Kasumi-1 (cell line): ENCODE measurements at regions not wholly inside any gene's neighbourhood (a gene's known extent, or its start where the extent isn't known, plus 50 kb on each side); places are given as distances from the start of the nearest gene placed in this dataset.

Experiments
- DNase-seq, 2 experiments: peaks; one replicate each; lab custom pipeline; 2025; lab: John Stamatoyannopoulos, UW

DNA sequence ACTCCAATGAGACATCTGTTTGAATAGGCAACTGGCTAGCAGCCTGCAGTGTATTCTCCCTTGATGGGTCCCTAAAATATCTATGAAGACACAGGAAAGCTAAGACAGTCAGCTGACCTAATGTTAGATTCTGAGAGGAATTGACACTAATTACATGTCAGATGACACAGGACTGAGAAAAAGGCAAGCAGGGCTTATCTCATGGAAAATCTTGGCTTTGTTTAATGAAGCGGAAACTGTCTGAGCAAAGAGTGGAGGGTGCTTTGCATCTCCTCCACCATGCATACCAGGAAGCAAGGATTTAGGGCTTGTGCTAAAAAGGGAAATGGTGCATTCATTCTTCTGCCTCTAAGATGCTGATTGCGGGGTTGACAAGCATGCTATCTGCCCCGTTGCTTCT is 135.5 kb upstream of the GLI3 start:
- DNase-seq: no peak

DNA sequence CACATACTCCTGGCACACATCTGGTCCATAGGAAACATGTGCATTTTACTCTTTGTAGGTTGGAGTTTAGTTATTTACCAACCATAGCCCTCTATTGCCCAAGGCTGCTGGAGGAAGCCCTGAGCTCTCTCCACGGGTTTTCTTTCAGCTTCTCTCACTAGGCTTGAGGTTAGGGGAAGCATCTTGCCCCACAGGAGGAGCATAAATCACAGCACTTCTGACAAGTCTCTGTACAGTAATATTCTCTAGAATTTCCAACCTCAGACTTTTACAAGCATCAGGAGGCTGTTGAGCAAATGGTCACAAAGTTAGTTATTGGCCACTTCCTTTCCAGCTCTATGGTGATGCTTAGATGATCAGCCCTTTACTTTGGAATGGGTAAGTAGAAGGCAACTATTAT is 122.9 kb upstream of the GLI3 start:
- DNase-seq: no peak

DNA sequence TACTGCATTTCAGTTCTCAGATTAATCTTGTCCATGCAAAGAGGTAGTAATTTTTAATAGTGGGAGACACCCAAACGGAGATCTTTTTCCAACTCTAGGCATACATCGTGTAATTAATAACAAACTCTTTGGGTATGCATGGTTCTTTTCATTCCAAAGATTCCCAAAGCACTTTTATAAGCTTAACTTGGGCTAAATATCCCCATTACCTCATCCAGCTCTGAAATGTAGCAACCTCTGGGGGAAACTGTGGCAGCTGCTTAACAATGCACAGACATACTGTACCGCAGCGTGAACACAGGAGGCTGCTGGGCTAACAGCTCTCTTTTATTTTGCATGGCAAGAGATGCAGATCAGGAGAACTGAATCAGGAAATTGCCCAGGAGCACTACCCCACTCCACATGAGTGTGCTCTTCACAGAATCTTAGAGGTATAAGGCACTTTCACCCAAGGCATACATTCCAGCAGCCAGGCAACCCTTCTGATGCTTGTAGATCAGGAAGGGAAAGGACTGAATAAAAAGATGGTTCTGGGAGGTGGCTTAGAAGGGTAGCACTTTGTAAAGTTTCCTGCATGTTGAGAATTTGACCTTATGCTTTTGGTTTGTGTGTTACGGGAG is 114.4 kb upstream of the GLI3 start:
- DNase-seq: no peak

DNA sequence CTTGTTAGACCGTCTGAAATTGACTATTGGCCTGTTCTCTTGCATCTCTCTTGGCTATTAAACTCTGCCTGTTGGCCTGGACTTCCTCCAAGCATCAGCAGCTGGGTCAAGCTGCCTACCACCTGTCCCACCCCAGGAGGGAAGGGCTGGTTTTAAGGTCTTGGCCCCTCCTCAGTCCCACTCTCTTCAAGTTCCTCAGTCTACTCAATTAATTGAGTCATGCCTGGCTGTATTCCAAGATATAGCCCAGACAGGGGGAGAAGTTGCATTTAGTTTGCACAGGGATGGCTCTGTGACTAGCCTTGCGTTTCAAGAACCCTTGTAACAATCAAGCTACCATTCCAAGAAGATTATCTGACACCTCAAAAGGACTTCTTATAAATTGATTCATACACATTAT is 113.8 kb upstream of the GLI3 start:
- no peak for DNase-seq

DNA sequence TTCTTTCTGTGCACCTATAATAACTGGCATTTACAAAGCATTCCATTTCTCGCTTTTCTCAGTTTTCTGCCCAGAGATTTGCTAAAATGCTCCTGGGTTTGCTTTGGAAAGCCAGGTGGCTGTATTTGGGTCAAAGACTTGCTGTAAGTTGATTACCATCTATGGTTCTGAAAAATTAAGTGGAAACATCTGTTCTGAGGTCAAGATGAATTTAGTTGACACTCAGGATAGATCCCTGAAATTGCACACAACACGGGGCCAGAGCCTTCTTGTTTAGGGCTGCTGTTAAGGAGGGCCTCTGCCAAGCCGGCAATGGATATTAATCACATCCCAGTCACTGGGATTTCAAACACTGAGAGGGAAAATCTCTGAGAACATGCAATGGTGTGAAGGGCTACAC is 111.6 kb upstream of the GLI3 start:
- DNase-seq: no peak

DNA sequence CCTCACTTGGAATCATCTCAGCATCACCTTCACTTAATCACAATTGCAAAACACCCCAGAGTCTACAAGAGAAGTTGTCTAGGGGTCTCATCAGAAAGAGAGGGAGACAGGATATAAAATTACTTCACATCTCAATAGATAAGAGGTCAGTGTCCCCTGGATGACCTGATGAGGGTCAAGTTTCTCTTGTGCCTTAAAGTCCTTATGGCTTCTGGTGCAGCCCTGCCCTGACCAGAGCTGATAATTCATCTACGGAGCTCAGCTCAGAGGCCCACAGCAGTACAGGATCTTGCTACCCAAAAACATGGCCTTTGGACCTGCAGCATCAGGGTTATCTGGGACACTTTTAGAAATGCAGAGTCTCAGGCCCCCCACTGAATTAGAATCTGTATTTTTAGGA is 111.1 kb upstream of the GLI3 start:
- DNase-seq: no peak

DNA sequence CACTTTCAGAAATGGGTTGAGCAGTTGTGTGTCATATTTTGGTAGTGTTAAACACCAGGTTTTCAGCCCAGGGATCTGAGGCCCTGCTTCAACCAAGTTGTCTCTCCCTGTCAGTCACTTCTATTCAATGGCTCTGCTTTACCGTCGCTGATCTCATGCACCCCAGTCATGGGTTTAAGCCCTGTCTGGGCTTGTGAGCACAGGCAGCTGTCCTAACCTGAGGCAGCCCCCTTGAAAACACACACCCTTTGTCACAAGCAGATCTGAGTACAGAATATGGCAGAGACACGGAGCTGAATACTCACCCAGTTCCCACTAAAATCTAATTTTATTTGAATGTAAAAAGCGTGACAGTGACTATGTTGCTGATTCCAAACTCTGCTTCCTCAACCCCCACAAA is 110.6 kb upstream of the GLI3 start:
- no peak for DNase-seq

DNA sequence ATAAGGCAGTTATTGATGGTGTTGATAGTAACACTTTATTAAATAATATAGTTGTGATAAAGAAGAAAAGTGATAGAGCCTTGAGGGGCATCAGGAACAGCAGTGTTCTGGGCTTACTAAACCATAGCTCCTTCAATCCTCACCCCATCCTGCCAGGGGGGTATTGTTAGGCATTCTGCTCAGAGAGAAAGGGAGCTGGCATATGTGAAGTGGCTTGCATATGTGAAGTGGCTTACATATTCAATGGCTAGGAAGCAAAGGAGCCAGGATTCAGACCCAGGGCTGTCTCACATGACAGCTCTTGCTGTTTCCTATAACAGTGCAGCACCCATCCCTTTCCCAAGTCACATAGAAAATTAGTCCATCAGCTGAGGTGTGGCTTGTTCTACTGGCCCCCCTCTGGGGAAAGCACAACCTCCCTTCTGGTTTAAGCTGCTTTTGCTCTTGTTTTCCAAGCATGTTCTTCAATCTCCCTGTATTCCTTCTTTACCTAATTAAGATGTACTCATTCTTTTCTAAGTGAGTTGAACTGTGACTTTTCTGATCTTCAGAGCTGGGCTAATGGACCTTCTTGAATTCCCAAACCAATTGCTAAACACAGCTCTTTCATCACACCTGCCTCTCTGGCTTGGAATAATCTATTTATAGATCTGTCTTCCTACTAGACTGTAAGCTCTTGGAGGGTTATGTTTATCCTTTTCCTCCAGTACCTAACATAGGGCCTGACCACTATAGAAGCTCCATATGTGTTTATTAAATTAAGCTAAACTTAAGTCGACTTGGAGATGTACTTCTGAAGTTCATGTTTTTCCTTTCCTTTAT is 108.7 kb upstream of the GLI3 start:
- no peak for DNase-seq

DNA sequence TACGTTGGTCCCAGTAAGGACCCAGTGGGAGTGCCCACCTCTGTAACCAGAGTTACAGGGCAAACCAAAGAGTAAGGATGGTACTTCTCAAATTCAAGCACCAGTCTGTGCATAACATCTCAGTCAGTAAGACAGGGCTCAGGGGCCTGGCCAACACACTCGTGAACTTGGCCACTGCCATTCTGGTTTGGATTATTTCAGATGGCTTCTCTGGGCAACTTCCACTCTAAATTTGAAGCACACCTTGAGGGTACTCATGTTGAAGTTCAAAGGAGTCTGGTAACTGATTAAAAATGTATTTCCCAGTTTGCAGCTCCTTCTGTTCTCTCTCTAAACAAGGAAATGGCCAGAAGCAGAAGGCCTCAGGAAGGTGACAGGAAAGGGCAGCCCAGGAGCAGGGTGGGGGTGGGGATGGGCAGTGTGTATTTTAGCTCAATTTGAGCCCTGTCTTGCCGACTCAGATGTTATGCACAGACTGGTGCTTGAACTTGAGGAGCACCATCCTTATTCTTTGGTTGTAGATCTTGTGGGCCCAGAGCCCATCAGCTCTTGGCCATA is 107.3 kb upstream of the GLI3 start:
- no peak for DNase-seq

DNA sequence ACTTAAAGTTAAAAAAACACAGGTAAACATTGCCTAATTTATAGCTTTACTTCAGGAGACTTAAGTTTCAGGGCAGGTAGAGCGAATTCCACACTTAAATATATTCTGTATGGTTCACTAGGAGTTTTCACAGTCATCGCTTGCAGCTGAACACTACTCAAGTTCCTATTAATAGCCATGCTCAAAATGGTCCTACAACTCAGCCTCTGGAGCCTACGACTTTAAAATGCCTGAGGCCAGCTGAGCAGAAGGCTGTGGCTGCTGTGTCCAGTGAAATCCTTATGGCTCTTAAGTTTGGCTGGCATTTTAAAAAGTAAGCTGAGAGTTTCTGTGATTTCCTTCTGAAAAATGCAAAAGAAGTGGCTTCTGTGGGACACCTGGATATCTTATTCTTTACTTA is 105.4 kb upstream of the GLI3 start:
- DNase-seq: no peak

DNA sequence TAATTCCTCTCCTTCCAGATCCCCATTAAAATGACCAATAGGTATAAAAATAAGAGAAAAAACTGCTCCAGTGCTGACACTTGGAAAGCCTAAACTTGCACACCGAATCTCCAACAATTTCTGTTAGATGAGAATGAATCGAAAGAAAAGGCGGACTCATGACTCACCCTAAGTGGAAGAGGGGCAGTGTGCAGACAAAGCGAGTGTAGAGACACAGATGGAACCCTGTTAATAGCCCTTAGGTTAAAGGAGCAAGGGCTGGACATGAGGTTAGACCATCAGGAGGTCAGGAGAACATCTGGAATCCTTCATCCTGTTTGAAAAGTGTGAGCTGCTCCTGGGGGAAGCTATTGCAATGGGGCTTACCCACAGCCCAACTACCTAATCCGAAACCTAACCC is 103.4 kb upstream of the GLI3 start:
- DNase-seq: no peak

DNA sequence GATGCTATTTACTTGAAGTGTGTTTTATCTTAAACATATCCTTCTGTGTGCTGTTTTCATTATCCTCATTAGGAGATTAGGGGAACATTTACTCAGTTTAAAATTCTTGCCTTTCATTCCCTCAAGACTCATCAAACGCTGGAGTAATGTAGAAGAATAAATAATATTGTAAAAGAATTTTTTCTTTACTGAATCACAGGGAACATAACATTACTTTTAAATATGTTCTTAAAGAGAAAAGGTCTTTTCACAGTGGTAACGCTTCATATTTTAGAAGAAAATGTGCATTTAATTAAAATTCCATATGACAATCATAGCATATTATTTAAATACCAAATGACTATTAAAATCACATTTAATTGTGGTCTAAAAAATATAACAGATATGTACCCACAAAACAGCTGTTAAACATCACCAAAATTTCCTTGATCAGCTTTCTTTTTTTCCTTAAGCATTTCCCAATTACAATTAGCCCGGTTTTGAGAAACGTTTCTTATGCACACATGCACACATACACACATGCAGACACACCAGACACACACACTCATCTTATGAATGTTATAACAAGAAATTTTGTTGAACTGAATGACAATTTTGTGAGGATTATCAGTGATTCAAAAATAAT is 102.0 kb upstream of the GLI3 start:
- no peak for DNase-seq

DNA sequence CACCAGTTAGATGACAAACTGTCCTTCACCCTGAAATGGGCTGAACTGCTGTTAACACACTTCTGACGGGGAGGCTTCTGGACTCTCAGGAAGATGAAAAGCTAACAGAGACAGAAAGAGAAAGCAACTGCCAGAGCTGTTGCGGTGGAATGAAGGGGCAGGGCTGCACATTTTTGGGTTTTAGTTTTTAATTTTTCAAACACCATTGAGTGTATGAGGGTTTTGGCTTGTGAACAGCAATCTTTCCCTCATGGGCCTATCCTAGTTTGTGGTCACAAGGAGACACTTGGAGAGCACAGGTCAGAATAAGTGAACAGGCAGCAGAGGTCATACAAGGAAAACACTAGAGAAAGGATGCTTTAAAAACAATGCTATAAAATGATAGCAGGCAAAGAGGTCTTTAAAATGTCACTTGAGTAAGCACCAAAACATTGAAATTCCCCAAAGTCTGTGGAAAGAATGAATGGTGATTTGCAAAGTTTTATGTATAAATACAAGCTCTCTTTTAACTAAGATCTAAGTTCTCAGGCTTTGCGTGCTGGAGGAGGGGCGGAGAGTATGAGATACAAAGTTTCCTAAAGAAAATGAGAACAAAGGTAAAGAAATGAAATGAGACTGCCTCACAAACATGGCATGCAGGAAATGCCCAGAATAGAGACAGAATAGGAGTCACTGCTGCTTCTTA is 101.4 kb upstream of the GLI3 start:
- DNase-seq: no peak

DNA sequence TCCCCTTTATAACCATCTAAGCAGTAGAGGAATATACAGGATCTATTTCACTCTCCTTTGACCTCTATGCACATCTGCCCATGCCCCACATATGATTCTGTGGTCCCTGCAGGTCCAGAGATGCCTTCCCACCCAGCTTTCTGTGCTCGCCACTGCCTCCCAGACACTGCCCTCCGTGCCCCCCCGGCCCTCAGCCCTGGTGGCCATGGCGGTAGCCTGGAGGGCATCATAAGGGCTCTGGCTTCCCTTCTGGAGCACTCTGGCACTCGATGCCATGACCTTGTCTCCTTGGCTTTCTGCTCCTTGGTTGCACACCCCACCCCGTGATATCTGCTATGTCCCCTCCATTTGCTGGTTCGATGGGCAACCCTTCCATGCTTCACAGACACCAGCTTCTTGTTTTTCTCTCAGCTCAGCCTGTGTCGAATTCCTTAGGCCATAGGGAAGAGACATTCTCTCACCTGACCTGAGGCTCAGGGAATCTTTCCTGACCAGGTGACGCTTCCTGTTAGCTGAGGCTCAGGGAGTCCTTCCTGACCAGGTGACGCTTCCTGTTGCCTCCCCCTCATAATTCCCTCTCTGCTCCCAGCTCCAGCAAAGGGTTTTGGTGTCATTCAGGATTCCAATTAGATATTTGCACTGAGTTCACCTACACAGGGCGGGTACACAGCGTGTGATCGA is 100.4 kb upstream of the GLI3 start:
- no peak for DNase-seq

DNA sequence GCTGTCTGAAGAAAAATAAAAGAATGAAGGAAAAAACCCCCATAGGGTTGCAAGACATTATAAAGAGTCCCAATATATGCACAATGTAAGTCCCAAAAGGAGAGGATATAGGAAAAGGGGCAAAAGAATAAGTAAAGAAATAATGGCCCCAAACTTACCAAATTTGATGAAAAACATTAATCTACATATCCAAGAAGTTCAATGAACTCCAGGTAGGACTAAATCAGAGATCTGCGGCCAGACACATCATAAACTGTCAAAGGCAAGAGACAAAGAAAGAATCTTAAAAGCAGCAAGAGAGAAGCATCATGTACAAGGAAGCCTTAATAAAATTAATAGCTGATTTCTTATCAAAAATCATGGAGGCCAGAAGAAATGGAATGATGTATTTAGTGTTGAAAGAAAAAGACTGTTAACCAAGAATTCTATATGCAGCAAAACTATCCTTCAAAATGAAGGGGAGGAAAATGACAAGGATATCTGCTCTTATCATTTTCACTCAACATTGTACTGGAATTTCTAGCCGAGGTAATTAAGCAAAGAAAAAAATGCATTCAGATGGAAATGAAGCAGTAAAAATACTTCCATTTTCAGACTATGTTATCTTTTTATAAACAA is 95.7 kb upstream of the GLI3 start:
- DNase-seq: no peak

DNA sequence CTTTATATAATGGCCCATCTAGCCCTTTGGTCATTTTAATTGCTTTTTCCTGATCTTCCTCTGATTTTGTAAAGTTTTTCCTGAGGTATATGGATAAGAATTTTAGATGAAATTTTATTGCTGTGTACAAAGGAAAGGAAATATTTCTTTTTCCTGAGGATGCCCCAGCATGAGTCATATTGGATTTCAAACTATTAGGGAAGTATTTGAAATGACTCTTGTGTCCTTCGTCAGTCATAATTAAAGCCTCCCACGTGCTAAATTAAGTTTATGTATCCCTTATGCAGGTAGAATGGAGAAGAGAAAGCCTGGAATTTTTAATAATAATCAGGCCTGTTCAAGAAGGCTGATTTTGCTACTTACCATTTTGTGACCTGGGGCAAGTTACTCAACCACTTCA is 82.6 kb upstream of the GLI3 start:
- no peak for DNase-seq

DNA sequence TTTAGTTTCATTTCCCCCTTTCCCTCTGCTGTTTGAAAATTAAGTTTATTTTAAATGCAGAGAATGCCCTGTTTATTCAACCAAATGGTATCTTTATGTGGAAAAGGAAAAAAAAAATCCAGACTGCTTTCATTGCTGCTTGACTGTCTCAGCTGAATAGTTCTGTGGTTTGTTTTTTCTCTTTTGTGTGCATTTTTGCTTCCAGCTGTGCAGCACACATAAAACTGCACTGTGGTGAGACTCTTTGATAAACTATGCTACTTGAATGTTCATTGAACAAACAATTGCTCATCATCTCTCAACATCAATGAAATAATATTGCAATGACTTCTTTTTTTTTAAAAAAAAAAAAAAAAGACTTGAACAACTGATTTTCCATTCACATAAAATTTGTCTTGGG is 78.6 kb upstream of the GLI3 start:
- DNase-seq: no peak

DNA sequence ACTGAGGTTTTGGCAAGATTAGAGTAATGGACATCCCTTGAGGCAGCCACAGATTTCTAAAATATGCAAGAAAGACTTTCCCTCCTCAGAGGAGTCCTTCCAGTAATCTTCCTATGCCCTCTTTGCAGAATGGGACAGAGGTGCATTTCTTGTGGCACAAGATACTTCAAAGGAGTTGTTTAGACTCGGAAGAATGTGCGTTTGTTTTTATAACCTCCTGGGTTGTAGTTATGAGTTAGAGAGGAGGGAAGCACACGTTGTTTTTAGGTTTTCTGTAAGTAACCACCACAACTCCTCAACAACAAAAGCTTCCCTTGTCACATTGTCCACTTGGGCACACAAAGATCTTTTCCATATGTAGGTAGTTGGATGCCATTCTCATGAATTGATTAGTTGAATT is 78.1 kb upstream of the GLI3 start:
- no peak for DNase-seq

DNA sequence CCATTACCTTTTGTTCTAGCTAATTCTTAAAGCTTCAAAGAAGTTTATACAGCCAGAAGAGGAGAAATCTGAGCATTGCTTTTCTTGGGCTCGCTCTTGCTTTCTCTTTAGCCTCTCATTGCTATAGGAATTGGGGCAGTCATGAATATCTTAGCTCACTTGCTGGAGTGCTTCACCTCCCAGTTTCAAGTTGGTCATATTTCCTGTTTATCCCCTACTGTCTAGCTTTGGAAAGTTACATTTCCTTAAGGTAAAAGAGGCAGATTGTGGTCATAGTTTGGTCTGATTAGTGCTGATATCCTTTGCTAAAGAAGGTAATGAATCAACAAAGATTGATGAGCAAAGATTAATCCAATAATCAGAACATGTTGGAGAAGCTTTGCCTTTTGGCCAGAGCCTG is 77.7 kb upstream of the GLI3 start:
- DNase-seq: no peak

DNA sequence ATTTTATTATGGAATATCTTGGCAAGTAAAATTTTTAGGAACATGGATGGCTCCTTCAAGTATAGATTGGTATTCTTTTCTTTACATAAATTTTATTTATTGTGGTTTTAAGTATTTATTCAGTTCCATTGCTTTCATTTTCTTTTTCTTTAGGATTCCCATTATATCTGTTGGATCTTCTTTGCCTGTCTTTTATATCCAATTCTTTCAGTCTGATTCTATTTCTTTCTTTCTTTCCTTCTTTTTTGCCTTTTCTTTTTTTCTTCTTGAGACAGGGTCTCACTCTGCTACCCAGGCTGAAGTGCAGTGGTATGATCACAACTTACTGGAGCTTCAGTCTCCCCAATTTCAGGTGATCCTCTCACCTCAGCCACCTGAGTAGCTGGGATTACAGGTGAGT is 74.2 kb upstream of the GLI3 start:
- no peak for DNase-seq

DNA sequence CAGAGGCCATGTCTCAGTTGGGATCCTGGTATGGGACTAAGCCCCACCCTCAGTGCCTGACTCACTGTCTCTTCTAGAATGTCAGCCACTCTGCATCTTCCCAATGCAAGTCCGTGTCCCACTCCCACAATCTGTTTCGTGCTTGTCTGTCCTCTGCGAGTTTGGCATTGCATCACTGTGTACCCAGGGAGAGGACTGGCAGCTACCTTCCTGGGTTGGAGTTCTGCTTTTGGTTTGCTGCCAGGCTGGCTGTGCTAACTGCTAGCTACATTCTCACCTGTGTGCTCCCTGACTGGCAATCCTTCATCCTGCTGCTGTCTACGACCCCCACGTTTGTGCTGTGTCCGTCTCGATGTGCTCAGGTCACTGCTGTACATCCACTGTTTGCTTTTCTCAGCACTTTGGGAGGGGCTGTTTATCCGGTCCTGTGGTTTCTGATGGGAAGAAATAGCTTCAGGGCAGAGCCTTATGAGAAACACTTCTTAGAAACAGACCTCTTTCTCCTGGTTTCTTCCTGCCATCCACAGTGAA is 56.0 kb upstream of the GLI3 start:
- no peak for DNase-seq
